ENCODE measurements at regions not wholly inside any gene's neighbourhood (a gene's known extent, or its start where the extent isn't known, plus 50 kb on each side); places are given as distances from the start of the nearest gene placed in this dataset.

DNA sequence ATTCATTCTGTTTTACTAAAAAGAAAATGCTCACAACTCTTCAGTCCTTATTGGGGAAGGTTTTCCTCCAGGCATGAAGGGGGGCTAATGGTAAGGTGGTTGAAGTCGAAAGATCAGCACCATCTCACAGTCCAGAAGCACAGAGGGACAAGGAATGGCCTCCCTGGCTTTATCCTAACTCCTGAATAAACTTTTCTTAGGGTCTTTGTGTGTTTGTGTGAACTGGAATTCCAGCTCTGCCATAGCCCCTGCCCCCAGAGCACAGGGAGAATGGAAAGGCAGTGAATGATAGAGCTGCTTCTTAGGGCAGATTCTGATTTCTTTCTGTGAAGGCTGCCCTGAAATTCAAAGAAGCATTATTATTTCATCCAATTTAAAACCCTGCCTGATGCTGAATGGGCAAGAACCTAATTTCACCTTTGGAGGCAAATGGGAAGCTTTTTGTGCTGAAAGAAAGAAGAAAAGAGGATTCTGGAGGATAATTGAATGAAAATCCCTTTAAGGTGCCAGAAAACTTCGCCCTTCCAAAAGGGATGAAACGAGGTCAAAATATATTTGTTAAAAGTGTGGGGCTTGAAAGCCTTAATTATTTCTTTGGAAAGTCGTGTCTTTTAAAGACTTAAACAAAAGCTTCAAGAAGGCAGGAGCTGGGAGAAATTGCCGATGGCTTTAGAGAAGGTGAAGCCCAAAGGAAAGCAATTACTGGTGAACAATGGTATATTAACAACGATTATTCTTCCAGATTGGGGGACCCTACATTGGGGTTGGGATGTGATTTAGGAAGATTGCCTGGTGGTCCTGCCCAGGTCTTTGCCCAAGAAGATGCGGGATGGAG lies 259.9 kb upstream of the RGMA start:
- ChIA-PET CTCF (ENCODE audit: low intra/inter-chr PET ratio) (no interaction called here), POLR2A (no interaction called here)
- Histone ChIP-seq H3K27ac (ENCODE audit: extremely low read depth, low read depth, low read length) (no peak overlapping the region), H3K9ac (ENCODE audit: insufficient read depth in 1 of 2, low read depth in 2 of 2, low read length in 2 of 2) (no peak overlapping the region), H3K4me2 (ENCODE audit: insufficient read depth, low read length) (no peak overlapping the region), H4K20me1 (replicated peaks; ENCODE audit: control insufficient read depth, insufficient read depth, low read length) (no peaks in the 10 kb centered on the region), H3K4me1 (replicated peaks in 1 of 2; ENCODE audit: control insufficient read depth in 2 of 2, insufficient read depth in 2 of 2, low read length in 2 of 2) (no peaks in the 10 kb centered on the region), H3K36me3 (ENCODE audit: control insufficient read depth, insufficient read depth, low read length) (no peaks in the 10 kb centered on the region), H3K9me1 (ENCODE audit: control insufficient read depth, insufficient read depth, low read length) (no peaks in the 10 kb centered on the region), H3K79me2 (ENCODE audit: control insufficient read depth, insufficient read depth, low read length) (no peaks in the 10 kb centered on the region), H2AFZ (ENCODE audit: low read depth, low read length) (no peak overlapping the region), H3K4me3 (no peak overlapping the region), H3K9me3 (replicated peaks; ENCODE audit: control insufficient read depth, insufficient read depth, low read depth, low read length) (no peaks in the 10 kb centered on the region), H3K27me3 (ENCODE audit: control insufficient read depth in 2 of 2, insufficient read depth in 2 of 2, low read length in 2 of 2) (no peaks in the 10 kb centered on the region)
- FAIRE-seq (no peak), ATAC-seq (no peak), DNase-seq (ENCODE audit: extremely low read depth in 1 of 4, low spot score in 3 of 4) (no peak)
- BruUV-seq (replicated peaks): no TSS peak
- intact Hi-C loops (cut with micrococcal nuclease) (no loop called here), in situ Hi-C loops (cut with MboI) (no loop called here)
- 2% methylated on average over 7 of the region's 7 CpGs for WGBS (ENCODE audit: insufficient coverage, low coverage, missing lambda C conversion rate)
- TF ChIP-seq MCM5 (IDR thresholded peaks at IDR 0.05; ENCODE audit: low read depth): no peak
- TF ChIP-seq ILK (tag; IDR thresholded peaks at IDR 0.05; ENCODE audit: borderline replicate concordance, low read depth): no peak
- no peak for TF ChIP-seq NFRKB (IDR thresholded peaks at IDR 0.05; ENCODE audit: low read depth)
- TF ChIP-seq CCAR2 (IDR thresholded peaks at IDR 0.05; ENCODE audit: low read depth, low read length): no peak
- TF ChIP-seq CC2D1A (IDR thresholded peaks at IDR 0.05): no peak
- no peak for TF ChIP-seq RBM34 (IDR thresholded peaks at IDR 0.05; ENCODE audit: borderline replicate concordance, insufficient read depth, low read length)
- no peak for TF ChIP-seq ILF3 (IDR thresholded peaks at IDR 0.05; ENCODE audit: borderline replicate concordance)
- no peak for TF ChIP-seq ZNF395 (CRISPR knock-in tag; IDR thresholded peaks at IDR 0.05)
- no peak for TF ChIP-seq SIN3A (IDR thresholded peaks at IDR 0.05; ENCODE audit: borderline replicate concordance in 2 of 2, control insufficient read depth in 1 of 2, low read depth in 2 of 2, low read length in 2 of 2)
- no peak for TF ChIP-seq CREB3 (tag; conservative IDR thresholded peaks at IDR 0.05; ENCODE audit: low read depth)
- no peak for TF ChIP-seq GATAD2A (IDR thresholded peaks at IDR 0.05)
- no peak for TF ChIP-seq ZKSCAN8 (CRISPR knock-in tag; IDR thresholded peaks at IDR 0.05)
- TF ChIP-seq, protein P1, sequence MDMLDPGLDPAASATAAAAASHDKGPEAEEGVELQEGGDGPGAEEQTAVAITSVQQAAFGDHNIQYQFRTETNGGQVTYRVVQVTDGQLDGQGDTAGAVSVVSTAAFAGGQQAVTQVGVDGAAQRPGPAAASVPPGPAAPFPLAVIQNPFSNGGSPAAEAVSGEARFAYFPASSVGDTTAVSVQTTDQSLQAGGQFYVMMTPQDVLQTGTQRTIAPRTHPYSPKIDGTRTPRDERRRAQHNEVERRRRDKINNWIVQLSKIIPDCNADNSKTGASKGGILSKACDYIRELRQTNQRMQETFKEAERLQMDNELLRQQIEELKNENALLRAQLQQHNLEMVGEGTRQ (CRISPR knock-in tag; IDR thresholded peaks at IDR 0.05): no peak
- TF ChIP-seq, protein P2, sequence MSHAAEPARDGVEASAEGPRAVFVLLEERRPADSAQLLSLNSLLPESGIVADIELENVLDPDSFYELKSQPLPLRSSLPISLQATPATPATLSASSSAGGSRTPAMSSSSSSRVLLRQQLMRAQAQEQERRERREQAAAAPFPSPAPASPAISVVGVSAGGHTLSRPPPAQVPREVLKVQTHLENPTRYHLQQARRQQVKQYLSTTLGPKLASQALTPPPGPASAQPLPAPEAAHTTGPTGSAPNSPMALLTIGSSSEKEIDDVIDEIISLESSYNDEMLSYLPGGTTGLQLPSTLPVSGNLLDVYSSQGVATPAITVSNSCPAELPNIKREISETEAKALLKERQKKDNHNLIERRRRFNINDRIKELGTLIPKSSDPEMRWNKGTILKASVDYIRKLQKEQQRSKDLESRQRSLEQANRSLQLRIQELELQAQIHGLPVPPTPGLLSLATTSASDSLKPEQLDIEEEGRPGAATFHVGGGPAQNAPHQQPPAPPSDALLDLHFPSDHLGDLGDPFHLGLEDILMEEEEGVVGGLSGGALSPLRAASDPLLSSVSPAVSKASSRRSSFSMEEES (CRISPR knock-in tag; IDR thresholded peaks at IDR 0.05): no peak
- TF ChIP-seq NR2F6 (CRISPR knock-in tag; IDR thresholded peaks at IDR 0.05): no peak
- TF ChIP-seq RBFOX2 (IDR thresholded peaks at IDR 0.05; ENCODE audit: low read depth, low read length): no peak
- TF ChIP-seq KAT7 (CRISPR knock-in tag; IDR thresholded peaks at IDR 0.05; ENCODE audit: borderline replicate concordance): no peak
- no peak for TF ChIP-seq MBD2 (IDR thresholded peaks at IDR 0.05; ENCODE audit: borderline replicate concordance, low read depth)
- no peak for TF ChIP-seq SP1 (CRISPR knock-in tag; IDR thresholded peaks at IDR 0.05)

All from K562 (cell line).